ENCODE measurements at regions not wholly inside any gene's neighbourhood (a gene's known extent, or its start where the extent isn't known, plus 50 kb on each side); places are given as distances from the start of the nearest gene placed in this dataset.

GRCh38 chr16:14014284-14014625, 56.9 kb upstream of the MRTFB start:
- ATAC-seq = no peak
- BruUV-seq (replicated peaks) = no TSS peak
- FAIRE-seq = no peak
- 0 out of 5 replicates have a peak, but pooled peaks cover 0 to 4% of the 10 kb centered on the region in 2 experiments for H3K27me3 ChIP-seq (ENCODE audit: control insufficient read depth in 1 of 2, insufficient read depth in 2 of 2, low read length in 2 of 2)
- H3K4me2 ChIP-seq (ENCODE audit: low read depth, low read length) = no peak overlapping the region
- no peak overlapping the region for H2AFZ ChIP-seq (ENCODE audit: low read length)
- no peak overlapping the region for H3K9ac ChIP-seq (ENCODE audit: insufficient read depth, low read depth, low read length)
- in situ Hi-C loops (cut with HindIII; ENCODE audit: extremely low pct_ligation_motif_present, low pct_unique_long_range_greater_than_20kb) = no loop called here
- peaks cover 41% of the 10 kb centered on the region for H3K4me1 ChIP-seq (ENCODE audit: insufficient read depth, low read length)
- no peaks in the 10 kb centered on the region for H3K36me3 ChIP-seq (replicated peaks in 1 of 2; ENCODE audit: control insufficient read depth in 1 of 2, insufficient read depth in 2 of 2, low read length in 2 of 2)
- DNase-seq (ENCODE audit: low spot score) = no peak
- CTCF ChIA-PET (ENCODE audit: low intra/inter-chr PET ratio, low total read pairs) = no interaction called here
- TF ChIP-seq, protein P1, sequence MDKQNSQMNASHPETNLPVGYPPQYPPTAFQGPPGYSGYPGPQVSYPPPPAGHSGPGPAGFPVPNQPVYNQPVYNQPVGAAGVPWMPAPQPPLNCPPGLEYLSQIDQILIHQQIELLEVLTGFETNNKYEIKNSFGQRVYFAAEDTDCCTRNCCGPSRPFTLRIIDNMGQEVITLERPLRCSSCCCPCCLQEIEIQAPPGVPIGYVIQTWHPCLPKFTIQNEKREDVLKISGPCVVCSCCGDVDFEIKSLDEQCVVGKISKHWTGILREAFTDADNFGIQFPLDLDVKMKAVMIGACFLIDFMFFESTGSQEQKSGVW (CRISPR knock-in tag; IDR thresholded peaks at IDR 0.05; ENCODE audit: borderline replicate concordance) = no peak
- TF ChIP-seq THAP11 (CRISPR knock-in tag; IDR thresholded peaks at IDR 0.05) (no peak), ZNF816 (CRISPR knock-in tag; IDR thresholded peaks at IDR 0.05; ENCODE audit: borderline replicate concordance) (0 out of 2 replicates have a peak, but pooled peaks have one; percentile 3), ZMYM3 (CRISPR knock-in tag; IDR thresholded peaks at IDR 0.05) (peak; percentile 48)
- TF ChIP-seq, protein P2, sequence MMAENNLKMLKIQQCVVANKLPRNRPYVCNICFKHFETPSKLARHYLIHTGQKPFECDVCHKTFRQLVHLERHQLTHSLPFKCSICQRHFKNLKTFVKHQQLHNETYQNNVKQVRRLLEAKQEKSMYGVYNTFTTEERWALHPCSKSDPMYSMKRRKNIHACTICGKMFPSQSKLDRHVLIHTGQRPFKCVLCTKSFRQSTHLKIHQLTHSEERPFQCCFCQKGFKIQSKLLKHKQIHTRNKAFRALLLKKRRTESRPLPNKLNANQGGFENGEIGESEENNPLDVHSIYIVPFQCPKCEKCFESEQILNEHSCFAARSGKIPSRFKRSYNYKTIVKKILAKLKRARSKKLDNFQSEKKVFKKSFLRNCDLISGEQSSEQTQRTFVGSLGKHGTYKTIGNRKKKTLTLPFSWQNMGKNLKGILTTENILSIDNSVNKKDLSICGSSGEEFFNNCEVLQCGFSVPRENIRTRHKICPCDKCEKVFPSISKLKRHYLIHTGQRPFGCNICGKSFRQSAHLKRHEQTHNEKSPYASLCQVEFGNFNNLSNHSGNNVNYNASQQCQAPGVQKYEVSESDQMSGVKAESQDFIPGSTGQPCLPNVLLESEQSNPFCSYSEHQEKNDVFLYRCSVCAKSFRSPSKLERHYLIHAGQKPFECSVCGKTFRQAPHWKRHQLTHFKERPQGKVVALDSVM (CRISPR knock-in tag; IDR thresholded peaks at IDR 0.05) = peak; percentile 89
- intact Hi-C loops (cut with micrococcal nuclease; ENCODE audit: unreplicated experiment) = no loop called here
- H3K27ac ChIP-seq (ENCODE audit: extremely low read length, insufficient read depth, low read length) = no peak overlapping the region
- H3K79me2 ChIP-seq (ENCODE audit: insufficient read depth, low read length) = no peaks in the 10 kb centered on the region
- POLR2A ChIA-PET = no interaction called here
- no peak overlapping the region for H3K4me3 ChIP-seq (replicated peaks in 1 of 3; ENCODE audit: insufficient read depth in 1 of 3, low read depth in 2 of 3, low read length in 3 of 3)
- no peaks in the 10 kb centered on the region for H4K20me1 ChIP-seq (ENCODE audit: insufficient read depth, low read length)
- H3K9me3 ChIP-seq (ENCODE audit: low read length) = no peaks in the 10 kb centered on the region
- WGBS (ENCODE audit: low lambda C conversion rate) = 81% methylated on average over 5 of the region's 5 CpGs

DNA sequence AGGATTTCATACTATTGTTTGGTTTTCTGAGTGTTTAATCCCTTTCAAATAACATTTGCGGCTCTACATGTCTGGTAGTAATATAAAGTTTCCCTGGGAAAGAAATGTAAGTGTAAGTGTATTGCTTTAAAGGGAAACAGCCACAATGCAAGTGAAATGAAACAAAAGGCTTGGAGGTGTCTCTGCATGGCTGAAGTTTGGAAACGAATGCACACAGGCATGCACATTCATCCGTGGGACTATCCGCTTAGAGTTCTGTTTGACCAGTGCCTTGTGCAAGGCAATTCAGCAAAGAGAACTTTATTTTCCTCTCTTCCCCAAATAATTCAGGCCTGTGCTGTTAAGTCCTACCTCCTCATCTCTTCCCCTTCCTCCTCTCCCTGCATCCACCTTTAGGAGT, 56.1 kb upstream of the MRTFB start:
- ChIA-PET CTCF (ENCODE audit: low intra/inter-chr PET ratio, low total read pairs) (no interaction called here), POLR2A (no interaction called here)
- in situ Hi-C loops (cut with HindIII; ENCODE audit: extremely low pct_ligation_motif_present, low pct_unique_long_range_greater_than_20kb) = no loop called here
- Histone ChIP-seq H3K4me2 (ENCODE audit: low read depth, low read length) (peak overlapping the region; percentile 18), H3K9ac (ENCODE audit: insufficient read depth, low read depth, low read length) (no peak overlapping the region), H2AFZ (ENCODE audit: low read length) (no peak overlapping the region), H3K79me2 (ENCODE audit: insufficient read depth, low read length) (no peaks in the 10 kb centered on the region), H3K27ac (ENCODE audit: extremely low read length, insufficient read depth, low read length) (no peak overlapping the region), H4K20me1 (ENCODE audit: insufficient read depth, low read length) (no peaks in the 10 kb centered on the region), H3K4me3 (replicated peaks in 1 of 3; ENCODE audit: insufficient read depth in 1 of 3, low read depth in 2 of 3, low read length in 3 of 3) (no peak overlapping the region), H3K4me1 (ENCODE audit: insufficient read depth, low read length) (peaks cover 47% of the 10 kb centered on the region), H3K9me3 (ENCODE audit: low read length) (no peaks in the 10 kb centered on the region), H3K36me3 (replicated peaks in 1 of 2; ENCODE audit: control insufficient read depth in 1 of 2, insufficient read depth in 2 of 2, low read length in 2 of 2) (no peaks in the 10 kb centered on the region), H3K27me3 (ENCODE audit: control insufficient read depth in 1 of 2, insufficient read depth in 2 of 2, low read length in 2 of 2) (0 out of 5 replicates have a peak, but pooled peaks cover 0 to 4% of the 10 kb centered on the region in 2 experiments)
- no peak for DNase-seq (ENCODE audit: low spot score)
- ATAC-seq = no peak; the same call in 2 of the 3 replicates
- no peak for FAIRE-seq
- no TSS peak for BruUV-seq (replicated peaks)
- WGBS (ENCODE audit: low lambda C conversion rate) = 8% methylated on average over 4 of the region's 4 CpGs
- intact Hi-C loops (cut with micrococcal nuclease; ENCODE audit: unreplicated experiment) = no loop called here
- TF ChIP-seq MEF2D (CRISPR knock-in tag; IDR thresholded peaks at IDR 0.05) (no peak), MATR3 (CRISPR knock-in tag; IDR thresholded peaks at IDR 0.05) (no peak), TEF (CRISPR knock-in tag; IDR thresholded peaks at IDR 0.05) (no peak), NR1H2 (CRISPR knock-in tag; IDR thresholded peaks at IDR 0.05; ENCODE audit: borderline replicate concordance, low read depth) (no peak), ZNF18 (CRISPR knock-in tag; IDR thresholded peaks at IDR 0.05; ENCODE audit: insufficient replicate concordance) (no peak), MXI1 (IDR thresholded peaks at IDR 0.05; ENCODE audit: borderline replicate concordance, low read depth, low read length) (no peak)
